ENCODE measurements at regions not wholly inside any gene's neighbourhood (a gene's known extent, or its start where the extent isn't known, plus 50 kb on each side); places are given as distances from the start of the nearest gene placed in this dataset.

- TF ChIP-seq POLR2AphosphoS5 (IDR thresholded peaks at IDR 0.05; ENCODE audit: low read depth, low read length): no peak
- no peak for TF ChIP-seq POU2F2 (IDR thresholded peaks at IDR 0.05; ENCODE audit: low read depth, low read length)
- no peak for TF ChIP-seq POLR2A (IDR thresholded peaks at IDR 0.05; ENCODE audit: low read depth, low read length)
These were observed 137.9 kb upstream of the FAM241A start for GRCh38 chr4:112007391-112007790.
